ENCODE measurements at regions not wholly inside any gene's neighbourhood (a gene's known extent, or its start where the extent isn't known, plus 50 kb on each side); places are given as distances from the start of the nearest gene placed in this dataset.

DNA sequence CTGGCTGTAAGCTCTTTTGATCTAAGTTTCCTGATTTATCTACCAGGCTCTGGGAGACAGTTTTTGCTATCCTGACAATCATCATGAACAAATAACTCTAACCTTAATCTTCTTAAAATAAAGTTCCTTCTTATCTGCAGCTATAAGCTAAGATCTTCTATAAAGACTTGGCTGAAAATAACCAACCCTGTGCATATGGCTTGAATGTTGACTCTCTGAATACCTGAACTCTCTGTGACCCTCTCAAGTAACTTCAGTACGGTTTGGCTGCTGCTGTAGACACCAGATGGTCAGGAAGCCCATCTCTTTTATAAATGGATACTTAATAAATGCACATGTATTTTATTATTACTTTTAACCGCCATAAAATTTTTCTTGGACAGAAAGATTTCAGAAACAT lies 412.4 kb upstream of the CBLB start:
- Histone ChIP-seq H3K36me3 (ENCODE audit: insufficient read depth, insufficient read length, low read length) (no peaks in the 10 kb centered on the region), H3K27me3 (ENCODE audit: insufficient read depth, insufficient read length) (no peaks in the 10 kb centered on the region), H3K9me3 (ENCODE audit: insufficient read depth, low read length) (no peaks in the 10 kb centered on the region), H3K4me3 (ENCODE audit: insufficient read length, low read depth) (no peak overlapping the region), H3K9ac (ENCODE audit: insufficient read length, low read depth) (no peak overlapping the region), H3K4me1 (ENCODE audit: insufficient read depth, insufficient read length) (no peaks in the 10 kb centered on the region)
- TF ChIP-seq YY1 (IDR thresholded peaks at IDR 0.05; ENCODE audit: insufficient read depth, insufficient read length) (no peak), SUZ12 (IDR thresholded peaks at IDR 0.05; ENCODE audit: extremely low read depth, insufficient read depth, insufficient read length) (no peak), ZNF274 (IDR thresholded peaks at IDR 0.05; ENCODE audit: low read depth, low read length) (no peak)
- no peak for DNase-seq (ENCODE audit: low read depth, low spot score)

DNA sequence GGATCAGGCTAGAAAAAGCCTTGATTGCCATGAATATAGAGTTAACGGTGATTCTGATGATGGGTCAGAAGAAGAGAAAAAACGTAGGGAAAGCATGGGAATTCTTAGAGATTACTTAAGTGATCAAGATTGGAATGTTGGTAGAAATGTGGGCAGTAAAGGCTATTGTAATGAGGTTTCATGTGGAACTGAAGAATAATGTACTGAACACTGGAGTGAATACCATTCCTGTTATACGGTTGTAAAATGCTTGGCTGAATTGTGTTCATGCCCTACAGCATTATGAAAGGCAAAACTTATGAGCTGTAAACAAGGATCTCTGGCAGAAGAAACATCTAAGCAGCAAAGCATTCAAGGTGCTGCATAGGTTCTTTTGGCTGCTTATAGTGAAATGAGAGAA lies 414.1 kb upstream of the CBLB start:
- H3K9me3 ChIP-seq (ENCODE audit: insufficient read depth, low read length), result no peaks in the 10 kb centered on the region
- H3K27me3 ChIP-seq (ENCODE audit: insufficient read depth, insufficient read length), result no peaks in the 10 kb centered on the region
- no peak overlapping the region for H3K9ac ChIP-seq (ENCODE audit: insufficient read length, low read depth)
- no peak overlapping the region for H3K4me3 ChIP-seq (ENCODE audit: insufficient read length, low read depth)
- H3K4me1 ChIP-seq (ENCODE audit: insufficient read depth, insufficient read length), result no peaks in the 10 kb centered on the region
- no peaks in the 10 kb centered on the region for H3K36me3 ChIP-seq (ENCODE audit: insufficient read depth, insufficient read length, low read length)
- TF ChIP-seq YY1 (IDR thresholded peaks at IDR 0.05; ENCODE audit: insufficient read depth, insufficient read length), result no peak
- TF ChIP-seq ZNF274 (IDR thresholded peaks at IDR 0.05; ENCODE audit: low read depth, low read length), result no peak
- no peak for TF ChIP-seq SUZ12 (IDR thresholded peaks at IDR 0.05; ENCODE audit: extremely low read depth, insufficient read depth, insufficient read length)
- DNase-seq (ENCODE audit: low read depth, low spot score), result no peak

DNA sequence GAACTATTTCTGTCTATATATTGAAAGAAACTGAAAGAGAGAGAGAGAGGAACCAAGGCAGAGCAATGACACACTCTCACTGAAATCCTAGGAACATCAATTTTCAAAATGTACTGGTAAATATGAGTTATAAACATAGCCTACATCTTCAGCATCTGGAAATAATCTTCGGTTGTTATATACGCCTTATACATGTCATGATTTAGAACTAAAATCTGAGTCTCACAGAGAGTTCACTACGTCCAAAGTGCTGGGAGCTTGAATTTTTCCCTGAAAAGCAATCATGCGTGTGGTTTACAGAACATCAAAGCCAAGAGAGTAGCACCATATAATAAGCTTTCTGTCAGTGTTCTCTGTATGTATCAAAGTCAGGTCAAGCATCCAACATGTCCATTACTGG lies 420.0 kb upstream of the CBLB start:
- no peak overlapping the region for H3K9ac ChIP-seq (ENCODE audit: insufficient read length, low read depth)
- no peak overlapping the region for H3K4me3 ChIP-seq (ENCODE audit: insufficient read length, low read depth)
- H3K36me3 ChIP-seq (ENCODE audit: insufficient read depth, insufficient read length, low read length), result no peaks in the 10 kb centered on the region
- H3K9me3 ChIP-seq (ENCODE audit: insufficient read depth, low read length), result no peaks in the 10 kb centered on the region
- no peaks in the 10 kb centered on the region for H3K27me3 ChIP-seq (ENCODE audit: insufficient read depth, insufficient read length)
- no peaks in the 10 kb centered on the region for H3K4me1 ChIP-seq (ENCODE audit: insufficient read depth, insufficient read length)
- DNase-seq (ENCODE audit: low read depth, low spot score), result no peak
- TF ChIP-seq SUZ12 (IDR thresholded peaks at IDR 0.05; ENCODE audit: extremely low read depth, insufficient read depth, insufficient read length) (no peak), ZNF274 (IDR thresholded peaks at IDR 0.05; ENCODE audit: low read depth, low read length) (no peak), YY1 (IDR thresholded peaks at IDR 0.05; ENCODE audit: insufficient read depth, insufficient read length) (no peak)

GRCh38 chr3:106290304-106290997 lies 421.6 kb upstream of the CBLB start:
- no peak overlapping the region for H3K4me3 ChIP-seq (ENCODE audit: insufficient read length, low read depth)
- no peaks in the 10 kb centered on the region for H3K4me1 ChIP-seq (ENCODE audit: insufficient read depth, insufficient read length)
- no peaks in the 10 kb centered on the region for H3K27me3 ChIP-seq (ENCODE audit: insufficient read depth, insufficient read length)
- H3K9ac ChIP-seq (ENCODE audit: insufficient read length, low read depth), result no peak overlapping the region
- H3K9me3 ChIP-seq (ENCODE audit: insufficient read depth, low read length), result no peaks in the 10 kb centered on the region
- no peak for DNase-seq (ENCODE audit: low read depth, low spot score)
- TF ChIP-seq YY1 (IDR thresholded peaks at IDR 0.05; ENCODE audit: insufficient read depth, insufficient read length) (no peak), SUZ12 (IDR thresholded peaks at IDR 0.05; ENCODE audit: extremely low read depth, insufficient read depth, insufficient read length) (no peak), ZNF274 (IDR thresholded peaks at IDR 0.05; ENCODE audit: low read depth, low read length) (no peak)
- H3K36me3 ChIP-seq (ENCODE audit: insufficient read depth, insufficient read length, low read length), result no peaks in the 10 kb centered on the region

DNA sequence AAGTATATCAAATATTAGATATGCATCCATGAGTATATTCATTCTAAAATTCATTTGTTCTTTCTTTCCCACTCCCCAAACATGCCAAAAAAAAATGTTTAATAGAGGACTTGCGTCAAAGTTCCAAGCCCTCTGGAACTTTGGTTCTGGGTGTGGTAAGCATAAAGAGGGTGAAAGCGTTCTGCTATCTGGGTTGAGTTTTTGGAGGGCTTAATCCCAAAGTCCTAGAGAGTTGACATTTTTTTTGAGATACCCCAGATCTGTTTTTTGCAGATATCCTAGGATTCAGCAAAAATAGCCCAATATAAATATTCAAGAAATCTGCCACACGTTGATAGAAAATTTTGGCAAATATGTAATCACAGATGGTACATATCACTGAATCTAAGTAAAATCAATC lies 424.3 kb upstream of the CBLB start:
- Histone ChIP-seq H3K9me3 (ENCODE audit: insufficient read depth, low read length) (no peaks in the 10 kb centered on the region), H3K27me3 (ENCODE audit: insufficient read depth, insufficient read length) (no peaks in the 10 kb centered on the region), H3K4me1 (ENCODE audit: insufficient read depth, insufficient read length) (no peaks in the 10 kb centered on the region), H3K36me3 (ENCODE audit: insufficient read depth, insufficient read length, low read length) (no peaks in the 10 kb centered on the region), H3K4me3 (ENCODE audit: insufficient read length, low read depth) (no peak overlapping the region), H3K9ac (ENCODE audit: insufficient read length, low read depth) (no peak overlapping the region)
- DNase-seq (ENCODE audit: low read depth, low spot score), result no peak
- TF ChIP-seq SUZ12 (IDR thresholded peaks at IDR 0.05; ENCODE audit: extremely low read depth, insufficient read depth, insufficient read length) (no peak), YY1 (IDR thresholded peaks at IDR 0.05; ENCODE audit: insufficient read depth, insufficient read length) (no peak), ZNF274 (IDR thresholded peaks at IDR 0.05; ENCODE audit: low read depth, low read length) (no peak)

GRCh38 chr3:106294121-106294520 lies 425.3 kb upstream of the CBLB start:
- no peak for DNase-seq (ENCODE audit: low read depth, low spot score)
- Histone ChIP-seq H3K9me3 (ENCODE audit: insufficient read depth, low read length) (no peaks in the 10 kb centered on the region), H3K27me3 (ENCODE audit: insufficient read depth, insufficient read length) (no peaks in the 10 kb centered on the region)

DNA sequence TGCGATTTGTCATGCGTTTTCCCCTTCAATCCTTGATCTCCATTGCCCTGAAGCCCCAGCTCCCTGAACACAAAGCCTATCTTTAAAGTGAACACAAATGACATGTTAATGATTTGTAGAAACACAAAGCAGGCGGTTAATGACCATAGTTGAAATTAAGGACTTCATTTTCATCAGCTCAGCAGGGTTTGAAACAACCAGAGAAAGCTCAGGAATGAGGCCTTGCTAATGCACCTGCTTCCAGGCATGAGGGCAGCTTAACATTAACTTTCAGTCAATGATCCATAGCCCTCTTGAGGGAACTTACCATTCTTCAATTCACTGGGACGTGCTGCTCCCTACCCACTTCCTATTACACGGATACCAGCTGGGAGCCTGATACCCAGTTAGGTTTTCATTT lies 427.2 kb upstream of the CBLB start:
- TF ChIP-seq YY1 (IDR thresholded peaks at IDR 0.05; ENCODE audit: insufficient read depth, insufficient read length), result no peak
- no peak for TF ChIP-seq ZNF274 (IDR thresholded peaks at IDR 0.05; ENCODE audit: low read depth, low read length)
- TF ChIP-seq SUZ12 (IDR thresholded peaks at IDR 0.05; ENCODE audit: extremely low read depth, insufficient read depth, insufficient read length), result no peak
- no peak overlapping the region for H3K4me3 ChIP-seq (ENCODE audit: insufficient read length, low read depth)
- no peaks in the 10 kb centered on the region for H3K36me3 ChIP-seq (ENCODE audit: insufficient read depth, insufficient read length, low read length)
- H3K9ac ChIP-seq (ENCODE audit: insufficient read length, low read depth), result no peak overlapping the region
- H3K4me1 ChIP-seq (ENCODE audit: insufficient read depth, insufficient read length), result no peaks in the 10 kb centered on the region
- no peak for DNase-seq (ENCODE audit: low read depth, low spot score)
- no peaks in the 10 kb centered on the region for H3K9me3 ChIP-seq (ENCODE audit: insufficient read depth, low read length)
- H3K27me3 ChIP-seq (ENCODE audit: insufficient read depth, insufficient read length), result no peaks in the 10 kb centered on the region

More at GRCh38 chr3:106294121-106294520, 425.3 kb upstream of the CBLB start:
- Histone ChIP-seq H3K4me1 (ENCODE audit: insufficient read depth, insufficient read length) (no peaks in the 10 kb centered on the region), H3K36me3 (ENCODE audit: insufficient read depth, insufficient read length, low read length) (no peaks in the 10 kb centered on the region), H3K4me3 (ENCODE audit: insufficient read length, low read depth) (no peak overlapping the region), H3K9ac (ENCODE audit: insufficient read length, low read depth) (no peak overlapping the region)
- TF ChIP-seq SUZ12 (IDR thresholded peaks at IDR 0.05; ENCODE audit: extremely low read depth, insufficient read depth, insufficient read length), result no peak
- no peak for TF ChIP-seq YY1 (IDR thresholded peaks at IDR 0.05; ENCODE audit: insufficient read depth, insufficient read length)
- no peak for TF ChIP-seq ZNF274 (IDR thresholded peaks at IDR 0.05; ENCODE audit: low read depth, low read length)
